Nephron progenitor cell (in vitro differentiated cells): ENCODE measurements at regions not wholly inside any gene's neighbourhood (a gene's known extent, or its start where the extent isn't known, plus 50 kb on each side); places are given as distances from the start of the nearest gene placed in this dataset.
A peak's percentile ranks its signal among the peaks of the same experiment; 100 is the strongest.
"Not testable (repeated sequence)": the region's sequence is repeated elsewhere in the genome, so short reads cannot be mapped to it uniquely, and the experiment has no call there.

ENCODE experiments used
- DNase-seq: peaks from one replicate; pipeline ENCODE4 v3.0.0; 2021
- H3K27ac Mint-ChIP-seq: 2 replicates; pipeline ENCODE4 v1.8.0; 2021; ENCODE audit warnings: mild to moderate bottlenecking, moderate library complexity, mixed read lengths
- H3K27me3 Mint-ChIP-seq: 2 replicates; pipeline ENCODE4 v1.8.0; 2021; ENCODE audit warnings: mild to moderate bottlenecking, low read depth, mixed read lengths; ENCODE audit not compliant: poor library complexity
- H3K36me3 Mint-ChIP-seq: 2 replicates; pipeline ENCODE4 v1.8.0; 2021; ENCODE audit warnings: low read depth, mixed read lengths
- H3K4me1 Mint-ChIP-seq: 2 replicates; pipeline ENCODE4 v1.8.0; 2021; ENCODE audit warnings: mixed read lengths
- H3K4me3 Mint-ChIP-seq: 2 replicates; pipeline ENCODE4 v1.8.0; 2021; ENCODE audit warnings: mild to moderate bottlenecking, moderate library complexity, mixed read lengths
- H3K9me3 Mint-ChIP-seq: 2 replicates; pipeline ENCODE4 v1.8.0; 2021; ENCODE audit warnings: mild to moderate bottlenecking, moderate library complexity, mixed read lengths
- CTCF ChIP-seq: fragments of 200-600 bp; sonication (generic); IDR thresholded peaks from 2 replicates; pipeline ENCODE4 v1.5.0; 2021; ENCODE audit warnings: antibody characterized with exemption

- no peak overlapping the region for H3K4me3 Mint-ChIP-seq
- DNase-seq: no peak
Observed at GRCh38 chr2:114281188-114281587, 161.3 kb upstream of the DPP10 start.

GRCh38 chr2:114283774-114284173 lies 158.7 kb upstream of the DPP10 start:
- no peaks in the 10 kb centered on the region for H3K4me1 Mint-ChIP-seq
- no peak for DNase-seq
- H3K27ac Mint-ChIP-seq: no peak overlapping the region
- H3K27me3 Mint-ChIP-seq: peaks cover 15% of the 10 kb centered on the region
- H3K4me3 Mint-ChIP-seq: no peak overlapping the region
- TF ChIP-seq CTCF: no peak
- H3K36me3 Mint-ChIP-seq: no peaks in the 10 kb centered on the region
- peaks cover 9% of the 10 kb centered on the region for H3K9me3 Mint-ChIP-seq

More at GRCh38 chr2:114281188-114281587, 161.3 kb upstream of the DPP10 start:
- Mint-ChIP-seq H3K9me3 (peaks cover 9% of the 10 kb centered on the region), H3K4me1 (no peaks in the 10 kb centered on the region), H3K27ac (no peak overlapping the region), H3K36me3 (no peaks in the 10 kb centered on the region), H3K27me3 (peaks cover 12% of the 10 kb centered on the region)
- TF ChIP-seq CTCF: no peak

- Mint-ChIP-seq H3K27ac (no peak overlapping the region), H3K36me3 (no peaks in the 10 kb centered on the region)
- TF ChIP-seq CTCF: no peak
Observed at GRCh38 chr2:114286438-114286837, 156.0 kb upstream of the DPP10 start.

GRCh38 chr2:114293355-114293754 lies 149.1 kb upstream of the DPP10 start:
- no peak for DNase-seq
- no peaks in the 10 kb centered on the region for H3K36me3 Mint-ChIP-seq
- H3K4me1 Mint-ChIP-seq: peaks cover 27% of the 10 kb centered on the region
- H3K27me3 Mint-ChIP-seq: peaks cover 7% of the 10 kb centered on the region
- no peak overlapping the region for H3K4me3 Mint-ChIP-seq
- no peak for TF ChIP-seq CTCF
- no peak overlapping the region for H3K27ac Mint-ChIP-seq
- peaks cover 6% of the 10 kb centered on the region for H3K9me3 Mint-ChIP-seq

More at GRCh38 chr2:114286438-114286837, 156.0 kb upstream of the DPP10 start:
- H3K4me1 Mint-ChIP-seq: no peaks in the 10 kb centered on the region
- H3K4me3 Mint-ChIP-seq: no peak overlapping the region
- peaks cover 15% of the 10 kb centered on the region for H3K27me3 Mint-ChIP-seq
- H3K9me3 Mint-ChIP-seq: peaks cover 12% of the 10 kb centered on the region
- no peak for DNase-seq

GRCh38 chr2:114294741-114295140 lies 147.7 kb upstream of the DPP10 start:
- H3K4me1 Mint-ChIP-seq: peaks cover 27% of the 10 kb centered on the region
- no peaks in the 10 kb centered on the region for H3K9me3 Mint-ChIP-seq
- peak; percentile 14 for DNase-seq
- H3K4me3 Mint-ChIP-seq: no peak overlapping the region
- H3K36me3 Mint-ChIP-seq: no peaks in the 10 kb centered on the region
- TF ChIP-seq CTCF: no peak
- H3K27ac Mint-ChIP-seq: peak overlapping the region; percentile 32
- H3K27me3 Mint-ChIP-seq: peaks cover 7% of the 10 kb centered on the region

- H3K4me1 Mint-ChIP-seq: not testable (repeated sequence)
Observed at GRCh38 chr2:114300351-114300750, 142.1 kb upstream of the DPP10 start.

More at GRCh38 chr2:114300351-114300750, 142.1 kb upstream of the DPP10 start:
- not testable (repeated sequence) for H3K27ac Mint-ChIP-seq, DNase-seq, H3K36me3 Mint-ChIP-seq, H3K27me3 Mint-ChIP-seq, H3K4me3 Mint-ChIP-seq
- peaks cover 11% of the 10 kb centered on the region for H3K9me3 Mint-ChIP-seq
